G401 (cell line): ENCODE measurements at regions not wholly inside any gene's neighbourhood (a gene's known extent, or its start where the extent isn't known, plus 50 kb on each side); places are given as distances from the start of the nearest gene placed in this dataset.
"Not testable (repeated sequence)": the region's sequence is repeated elsewhere in the genome, so short reads cannot be mapped to it uniquely, and the experiment has no call there.

ENCODE experiments used
- DNase-seq: peaks from one replicate; pipeline ENCODE4 v3.0.0-alpha.2; 2015; ENCODE audit warnings: low spot score
- in situ Hi-C: cut with HindIII; loops from 2 replicates; pipeline ENCODE4 v1.10.0; 2016; ENCODE audit warnings: low sequenced_read_pairs, mixed read lengths

DNA sequence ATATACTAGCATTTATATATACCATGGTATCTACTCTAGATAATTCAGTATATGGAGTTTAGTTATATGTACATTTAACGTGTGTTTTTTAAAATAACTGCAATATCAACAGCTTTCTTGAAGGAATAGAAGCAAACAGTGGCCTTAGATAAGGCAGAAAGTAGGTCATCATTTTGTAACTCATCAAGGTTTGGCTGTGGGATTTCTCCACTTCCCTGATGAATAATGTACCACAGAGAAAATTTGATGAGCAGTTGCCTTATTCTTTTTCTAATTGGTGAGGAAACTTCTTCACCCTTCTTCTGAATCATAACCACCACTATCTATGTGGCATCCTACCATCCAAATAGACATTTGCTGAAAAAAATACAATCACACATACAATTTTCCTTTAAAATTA is 590.2 kb upstream of the SPRY2 start:
- in situ Hi-C loops = no loop called here
- peak; percentile 37 for DNase-seq

DNA sequence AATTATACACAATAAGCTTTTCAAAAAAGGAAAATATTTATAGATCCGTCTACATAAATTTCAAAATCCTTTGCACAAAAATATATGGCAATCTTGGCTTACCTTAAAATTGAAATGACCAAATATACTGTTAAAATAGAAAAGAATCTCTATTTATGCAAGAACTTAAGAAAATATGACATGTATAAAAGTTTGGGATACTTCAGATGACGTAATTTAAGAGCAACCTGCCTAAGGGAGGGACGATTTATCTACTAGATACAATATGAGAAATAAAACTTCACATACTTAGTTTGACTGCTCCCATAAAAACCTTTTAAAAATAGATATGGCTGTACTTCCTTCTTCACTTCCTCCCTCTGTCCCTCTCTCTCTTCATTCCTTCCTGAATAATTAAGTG is 587.3 kb upstream of the SPRY2 start:
- no peak for DNase-seq
- in situ Hi-C loops = no loop called here

DNA sequence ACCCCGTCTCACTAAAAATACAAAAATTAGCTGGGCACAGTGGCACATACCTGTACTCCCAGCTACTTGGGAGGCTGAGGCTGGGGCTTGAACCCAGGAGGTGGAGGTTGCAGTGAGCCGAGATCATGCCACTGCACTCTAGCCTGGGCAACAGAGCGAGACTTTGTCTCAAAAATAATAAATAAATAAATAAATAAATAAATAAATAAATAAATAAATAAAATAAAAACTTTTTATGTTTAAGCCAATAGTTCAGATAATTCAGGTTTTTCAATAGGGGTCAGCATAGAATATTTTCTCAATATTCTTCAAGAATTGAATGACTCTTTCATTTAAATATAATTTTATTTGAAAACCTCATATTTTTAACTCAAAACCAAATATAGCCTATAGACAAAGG is 585.1 kb upstream of the SPRY2 start:
- DNase-seq, in situ Hi-C loops: not testable (repeated sequence)

DNA sequence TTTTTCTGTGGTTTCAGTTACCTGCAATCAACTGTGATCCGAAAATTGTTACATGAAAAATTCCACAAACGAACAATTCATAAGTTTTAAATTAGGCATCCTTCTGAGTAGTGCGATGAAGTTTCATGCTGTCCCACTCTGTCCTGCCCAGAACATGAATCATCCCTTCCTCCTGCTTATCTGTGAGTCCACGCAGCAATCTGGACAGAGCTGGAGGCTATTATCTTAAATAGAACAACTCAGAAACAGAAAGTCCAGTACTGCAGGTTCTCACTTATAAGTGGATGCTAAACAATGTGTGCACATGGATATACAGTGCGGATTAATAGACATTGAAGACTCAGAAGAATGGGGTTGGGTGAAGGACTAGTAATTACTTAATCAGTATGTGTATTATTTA is 583.7 kb upstream of the SPRY2 start:
- no peak for DNase-seq
- in situ Hi-C loops = no loop called here

DNA sequence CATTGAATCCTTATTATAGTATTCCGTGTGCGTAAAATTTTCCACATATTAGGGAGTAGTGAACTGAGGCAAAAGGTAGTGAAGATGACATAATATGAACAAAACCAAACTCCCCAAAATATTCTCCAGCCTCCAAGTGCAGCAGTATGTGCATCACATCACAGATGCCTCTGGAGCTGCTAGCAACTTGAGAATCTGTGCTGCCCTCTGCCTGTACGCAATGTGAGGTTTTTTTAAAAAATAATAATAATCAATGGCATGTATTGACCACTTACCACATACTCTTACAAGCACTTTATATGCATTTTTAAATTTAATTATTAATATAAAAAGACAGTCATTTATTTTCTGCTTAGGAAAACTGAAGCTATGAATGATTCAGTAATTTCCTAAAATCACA is 583.0 kb upstream of the SPRY2 start:
- DNase-seq = no peak
- in situ Hi-C loops = no loop called here

DNA sequence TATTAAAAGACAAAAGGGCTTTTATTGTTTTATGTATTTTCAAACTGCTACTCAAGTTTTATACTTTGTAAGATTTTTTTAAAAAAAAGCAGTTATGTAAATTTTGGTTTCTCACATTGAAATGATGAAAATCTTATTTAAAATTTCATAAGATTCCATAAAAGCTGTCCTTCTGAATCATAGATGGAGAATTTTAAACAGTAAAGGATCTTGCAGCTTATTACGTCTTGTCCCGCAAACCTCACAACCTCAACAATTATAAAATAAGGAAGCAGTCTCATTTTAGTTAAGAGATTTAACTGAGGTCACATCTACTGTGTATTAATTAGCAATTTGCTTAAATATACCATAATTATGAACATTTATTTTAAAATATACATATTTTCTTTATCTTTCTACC is 581.0 kb upstream of the SPRY2 start:
- in situ Hi-C loops = no loop called here
- no peak for DNase-seq

DNA sequence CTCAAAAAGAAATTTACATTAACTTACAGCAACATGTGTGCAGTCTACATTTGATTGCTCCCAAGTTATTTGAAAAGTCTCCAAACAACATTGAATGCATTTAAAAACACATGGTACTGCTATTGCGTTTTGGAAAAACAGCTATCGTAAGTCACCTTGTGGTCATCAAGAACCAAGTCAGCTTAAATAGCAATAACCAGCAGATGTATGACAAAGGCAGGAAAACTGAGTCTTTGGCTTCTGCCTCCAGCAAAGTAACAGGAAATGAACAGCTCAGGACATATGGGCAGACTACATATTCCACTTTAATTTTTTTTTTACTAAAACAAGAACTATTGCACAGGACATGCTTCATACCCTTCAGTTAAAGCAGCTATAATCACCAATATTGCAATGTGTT is 580.6 kb upstream of the SPRY2 start:
- no peak for DNase-seq
- in situ Hi-C loops = no loop called here

DNA sequence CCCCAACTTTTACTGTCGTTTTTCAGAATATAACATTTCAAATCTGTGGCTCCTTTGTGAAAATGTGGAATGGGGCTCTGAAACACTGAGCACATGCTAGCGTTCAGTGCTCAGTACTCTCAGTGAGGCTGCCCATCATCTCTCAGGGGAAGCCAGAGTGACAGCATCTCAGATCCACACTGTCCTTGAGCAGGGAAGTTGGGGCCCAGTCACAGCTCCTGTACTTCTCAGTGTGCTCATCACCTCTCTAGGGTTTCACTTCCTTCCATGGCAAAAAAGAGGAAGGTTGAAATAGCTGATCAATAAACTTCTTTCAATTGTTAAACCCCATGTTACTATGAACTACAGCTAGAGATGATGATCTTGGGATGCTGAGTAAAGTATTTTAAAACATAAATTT is 565.9 kb upstream of the SPRY2 start:
- DNase-seq = no peak
- in situ Hi-C loops = no loop called here

DNA sequence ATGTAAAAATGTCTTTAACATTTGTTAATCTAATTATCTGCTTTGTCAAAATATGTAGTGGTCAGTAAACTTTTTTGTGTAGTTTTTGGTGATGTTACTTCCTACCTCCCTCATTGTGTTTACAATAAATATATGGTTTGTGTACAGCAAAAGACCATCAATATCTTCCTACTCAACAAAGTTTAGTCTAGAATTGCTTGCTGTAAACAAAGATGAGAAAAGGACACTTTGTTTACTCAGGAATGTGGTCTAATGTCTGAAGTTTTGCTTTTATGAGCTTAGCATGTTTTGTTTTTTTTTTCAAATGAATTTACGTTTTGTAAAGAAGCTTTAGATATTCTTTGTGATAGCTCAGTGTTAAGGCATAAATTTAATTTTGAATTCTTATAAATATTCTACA is 563.5 kb upstream of the SPRY2 start:
- DNase-seq = no peak
- in situ Hi-C loops = no loop called here

DNA sequence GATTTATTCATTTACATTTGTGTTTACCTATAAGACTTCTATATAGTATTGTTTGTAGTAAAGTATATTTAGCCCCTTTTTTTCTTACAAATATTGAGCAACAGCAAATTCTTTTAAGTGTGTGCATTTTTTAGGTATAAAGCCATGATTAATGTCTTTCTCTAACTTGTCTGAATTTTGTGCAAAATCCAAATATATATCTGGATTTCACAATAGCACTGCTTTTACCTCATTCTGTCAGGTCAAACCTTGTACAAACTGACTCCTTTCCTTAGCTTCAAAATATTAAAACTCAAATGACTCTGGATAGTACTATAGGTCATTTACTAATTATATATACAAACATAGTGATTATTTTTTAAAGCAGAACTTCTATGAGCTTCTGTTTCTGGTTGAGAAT is 563.0 kb upstream of the SPRY2 start:
- in situ Hi-C loops = no loop called here
- DNase-seq = no peak

DNA sequence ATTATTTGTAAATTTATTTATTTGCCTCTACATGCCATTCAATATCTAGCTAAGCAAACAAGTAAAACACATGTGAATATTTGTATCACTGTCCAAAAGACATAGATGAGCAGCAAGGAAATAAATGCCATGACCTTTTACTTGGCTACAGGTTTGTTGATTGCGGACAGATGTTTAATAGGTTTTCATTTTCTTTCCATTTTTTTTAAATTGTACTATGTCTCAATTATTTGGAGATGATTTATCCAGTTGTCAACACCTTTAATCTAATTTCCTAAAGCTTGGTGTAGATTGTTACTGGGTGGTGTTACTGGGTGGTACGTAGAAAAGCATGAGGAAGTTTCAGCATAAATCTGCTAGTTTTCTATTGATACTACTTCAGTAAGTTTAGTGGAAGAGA is 560.6 kb upstream of the SPRY2 start:
- in situ Hi-C loops = no loop called here
- DNase-seq = no peak

DNA sequence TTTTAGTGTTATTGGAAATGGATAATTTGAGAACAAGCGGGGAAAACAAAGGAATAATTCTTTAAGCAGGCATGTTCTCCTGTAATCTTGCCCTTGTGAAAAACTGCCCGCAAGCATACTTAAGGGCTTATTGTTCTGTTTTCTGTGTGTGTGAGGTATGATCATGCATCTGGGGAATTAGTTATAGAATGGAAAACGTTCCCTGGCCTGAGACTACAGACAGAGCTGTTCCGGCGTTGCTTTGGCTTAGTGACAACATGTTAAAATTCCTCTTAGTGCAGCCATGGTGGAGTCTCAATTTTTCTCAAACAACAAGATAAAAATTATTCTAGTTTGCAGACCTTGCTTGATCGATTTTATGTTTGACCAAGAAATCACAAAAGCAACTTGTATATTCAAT is 560.2 kb upstream of the SPRY2 start:
- in situ Hi-C loops = no loop called here
- peak; percentile 63 for DNase-seq

DNA sequence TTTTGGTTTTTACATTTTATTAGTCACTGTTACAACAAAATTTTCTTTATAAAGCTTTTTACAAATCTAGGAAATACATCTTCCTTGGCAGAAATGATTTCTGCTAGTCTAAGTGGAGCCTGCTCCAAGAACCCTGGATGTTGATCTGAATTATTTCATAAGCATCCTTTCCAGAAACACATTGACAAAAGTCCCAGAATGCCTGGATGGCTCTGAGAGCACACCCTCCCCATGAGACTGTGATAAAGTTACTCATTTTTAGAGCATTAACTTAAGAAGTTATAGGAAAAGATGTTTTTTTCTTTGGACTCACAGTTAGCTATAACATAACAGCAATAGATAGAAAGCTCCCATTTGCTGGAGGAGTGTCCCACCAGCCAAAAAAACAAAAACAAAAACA is 559.6 kb upstream of the SPRY2 start:
- in situ Hi-C loops = no loop called here

DNA sequence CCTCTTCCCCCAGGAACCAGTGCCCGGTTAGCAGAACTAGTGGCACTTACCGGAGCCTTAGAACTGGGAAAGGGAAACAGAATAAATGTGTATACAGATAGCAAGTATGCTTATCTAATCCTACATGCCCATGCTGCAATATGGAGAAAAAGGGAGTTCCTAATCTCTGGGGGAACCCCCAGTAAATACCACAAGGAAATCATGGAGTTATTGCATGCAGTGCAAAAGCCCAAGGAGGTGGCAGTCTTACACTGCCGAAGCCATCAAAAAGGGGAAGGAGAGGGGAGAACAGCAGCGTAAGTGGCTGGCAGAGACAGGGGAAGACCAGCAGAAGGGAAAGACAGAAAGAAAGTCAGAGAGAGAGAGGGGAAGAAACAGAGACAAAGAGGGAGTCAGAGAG is 556.7 kb upstream of the SPRY2 start:
- DNase-seq, in situ Hi-C loops: not testable (repeated sequence)

More for the DNA sequence above, 559.6 kb upstream of the SPRY2 start:
- no peak for DNase-seq

DNA sequence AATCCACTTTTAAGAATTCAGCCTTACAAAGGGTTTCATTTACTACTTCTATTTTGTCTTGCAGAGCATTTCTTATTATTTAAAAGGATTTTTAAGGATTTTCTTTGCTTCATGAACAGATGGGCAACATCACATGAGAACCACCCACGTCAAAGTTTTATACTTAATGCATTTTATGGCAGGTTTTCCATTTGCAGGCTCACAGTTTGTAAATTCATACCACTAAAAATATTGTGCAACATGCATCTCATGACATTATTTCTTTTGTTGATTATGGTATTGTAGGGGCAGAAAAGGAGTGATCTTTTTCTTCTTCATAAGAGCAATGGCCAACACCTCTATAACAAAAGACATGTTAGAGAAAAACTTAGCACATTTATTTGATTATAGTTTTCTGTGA is 554.0 kb upstream of the SPRY2 start:
- DNase-seq = no peak
- in situ Hi-C loops = no loop called here

DNA sequence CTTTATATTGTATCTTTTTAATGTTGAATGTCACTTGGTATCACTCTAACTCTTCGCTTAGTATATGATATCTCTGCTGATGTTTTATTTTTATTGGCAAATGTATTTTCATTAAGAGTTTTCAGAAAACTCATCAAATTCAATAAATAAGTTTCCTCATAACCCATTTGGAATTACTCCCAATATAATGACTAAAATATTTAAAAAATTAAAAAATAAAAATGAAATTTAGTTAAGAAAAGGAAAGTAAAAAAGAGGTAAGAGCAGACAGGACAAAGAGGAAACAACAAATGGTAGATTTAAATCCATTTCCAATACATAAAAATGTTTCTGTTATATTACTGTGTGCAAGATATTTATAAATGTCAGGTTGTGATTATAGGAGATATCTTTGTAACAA is 548.9 kb upstream of the SPRY2 start:
- in situ Hi-C loops = no loop called here
- no peak for DNase-seq

DNA sequence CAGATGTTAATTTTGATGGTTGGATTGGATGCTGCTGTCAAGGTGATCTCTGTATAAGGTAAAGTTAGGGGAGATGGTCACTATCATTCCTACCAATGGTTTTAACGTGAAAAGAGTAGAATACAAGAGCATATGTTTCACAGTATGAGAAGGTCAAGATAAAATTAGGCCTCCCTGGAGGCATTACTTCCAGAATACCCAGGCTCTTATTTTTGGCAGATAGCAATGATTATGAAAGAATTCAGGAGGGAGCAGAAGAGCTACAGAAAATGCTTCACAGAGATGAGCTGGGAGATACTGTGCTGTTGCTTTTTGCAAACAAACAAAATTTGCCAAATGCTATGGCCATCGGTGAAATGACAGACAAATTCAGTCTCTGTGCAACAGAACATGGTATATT is 547.5 kb upstream of the SPRY2 start:
- in situ Hi-C loops = no loop called here
- peak; percentile 82 for DNase-seq

DNA sequence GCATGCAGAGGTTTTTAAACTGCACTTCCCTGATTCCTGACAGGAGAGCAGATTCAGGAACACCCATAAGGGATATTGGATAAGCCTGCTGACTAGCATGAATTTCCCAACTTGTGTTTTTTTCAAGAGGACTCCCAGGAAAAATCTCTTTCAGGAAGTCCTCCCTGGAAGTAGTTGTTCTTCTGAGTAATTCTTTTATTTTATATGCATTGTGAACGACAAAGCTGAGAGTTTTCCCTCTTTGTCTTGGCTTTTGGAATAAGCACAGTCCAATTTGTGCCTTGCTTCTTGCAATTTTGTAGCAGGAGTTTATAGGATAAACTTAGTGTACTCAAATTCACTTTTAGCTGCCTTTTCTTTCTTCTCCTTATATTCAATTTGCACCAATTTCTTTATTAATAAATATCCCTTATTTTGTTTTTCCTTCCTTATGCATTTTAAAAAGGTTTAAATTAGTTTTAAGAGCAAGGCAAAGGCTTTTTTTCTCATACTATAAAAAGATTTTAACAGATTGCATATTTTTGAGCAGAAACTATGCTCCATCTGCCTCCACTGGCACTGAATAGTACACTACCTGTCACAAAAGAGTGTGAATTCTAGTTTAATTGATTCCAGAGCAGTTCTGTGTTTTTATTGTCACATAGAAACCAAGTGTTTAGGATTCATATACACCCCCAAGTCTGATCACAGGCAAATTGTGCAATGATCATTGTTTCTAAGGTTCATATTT is 543.3 kb upstream of the SPRY2 start:
- in situ Hi-C loops = no loop called here
- DNase-seq = peak; percentile 92

DNA sequence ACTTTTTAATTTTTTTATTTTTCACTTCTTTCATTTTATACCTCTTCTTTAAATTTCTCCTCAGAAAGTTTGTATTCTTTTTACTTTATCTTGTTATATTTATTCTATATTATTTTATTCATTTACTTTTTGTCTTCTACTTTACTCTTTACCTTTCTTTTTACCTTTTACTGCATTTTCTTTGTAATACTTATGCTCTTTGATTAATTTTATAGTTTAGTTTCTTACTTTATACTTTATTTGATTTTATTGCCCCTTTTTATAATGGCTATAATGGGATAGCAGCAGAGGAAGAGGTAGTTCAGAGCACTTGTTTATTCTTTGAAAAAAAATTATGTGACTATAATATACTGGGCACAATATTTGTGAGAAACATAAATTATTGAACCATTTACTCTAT is 542.6 kb upstream of the SPRY2 start:
- no peak for DNase-seq
- in situ Hi-C loops = no loop called here

DNA sequence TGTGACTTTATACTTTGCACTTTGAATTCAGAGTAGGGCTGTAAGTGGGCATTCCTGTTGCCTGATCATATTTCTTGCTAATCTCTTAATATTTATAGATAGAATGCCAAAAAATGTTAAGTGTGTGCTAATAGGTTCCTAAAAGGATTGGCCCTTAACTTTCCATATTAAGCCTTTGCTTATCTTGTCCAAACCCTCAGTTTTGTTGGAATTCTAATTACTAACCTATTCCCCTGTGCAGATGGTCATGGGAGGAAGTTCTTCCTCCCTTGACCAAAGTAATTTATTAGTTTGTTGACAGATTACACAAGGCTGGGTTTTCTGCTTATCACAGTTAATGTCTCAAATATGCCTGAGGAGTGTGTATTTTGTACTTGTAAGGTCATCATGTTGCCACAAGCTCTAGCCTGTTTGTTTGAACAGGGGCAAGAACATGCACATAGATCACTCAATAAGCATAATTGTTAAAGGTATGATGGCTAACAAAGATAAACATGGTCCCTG is 541.1 kb upstream of the SPRY2 start:
- DNase-seq = no peak
- in situ Hi-C loops = no loop called here

DNA sequence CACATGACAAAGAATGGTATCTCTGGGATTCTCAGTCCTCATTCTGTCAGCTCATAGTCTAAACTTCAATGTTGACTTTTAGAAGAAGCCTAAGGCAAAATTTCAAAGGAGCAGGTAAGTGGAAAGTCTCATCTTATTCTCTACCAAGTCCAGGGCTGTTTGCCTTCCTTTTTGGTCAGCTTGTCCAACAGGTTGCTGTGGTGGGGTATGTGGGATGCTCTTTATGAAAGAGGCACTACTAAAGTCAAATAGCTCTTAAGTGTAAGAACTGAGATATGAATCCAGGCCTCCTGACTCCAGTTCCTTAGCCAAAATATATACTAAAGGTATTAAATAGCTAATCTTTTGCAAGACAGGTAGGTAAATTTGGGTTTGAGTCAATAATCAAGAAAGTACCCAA is 540.6 kb upstream of the SPRY2 start:
- in situ Hi-C loops = no loop called here
- DNase-seq = no peak

DNA sequence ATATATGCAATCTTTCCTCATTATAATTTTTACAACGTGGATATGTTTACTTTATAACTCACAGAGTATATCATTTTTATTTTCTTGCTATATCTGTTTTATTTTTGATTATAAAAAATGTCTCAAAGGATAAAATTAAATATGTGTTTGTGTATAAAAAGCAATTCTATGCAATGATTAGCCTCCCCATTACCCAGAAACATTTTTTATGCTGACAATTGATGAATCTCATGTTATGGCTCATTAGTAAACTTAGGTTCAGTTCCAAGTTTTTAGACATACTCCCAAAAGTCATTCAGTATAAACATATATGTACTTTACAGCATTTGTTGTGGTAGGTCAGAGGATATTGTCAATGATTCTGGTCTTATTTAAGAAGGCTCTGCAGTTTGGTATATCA is 540.1 kb upstream of the SPRY2 start:
- in situ Hi-C loops = no loop called here
- DNase-seq = no peak
